GM18951 (cell line): ENCODE measurements at regions not wholly inside any gene's neighbourhood (a gene's known extent, or its start where the extent isn't known, plus 50 kb on each side); places are given as distances from the start of the nearest gene placed in this dataset.

ENCODE experiments used
- POLR2A ChIP-seq: IDR thresholded peaks from 4 replicates; pipeline ENCODE4 v1.6.1; 2011; ENCODE audit warnings: mild to moderate bottlenecking; ENCODE audit not compliant: insufficient read length, insufficient read depth; ENCODE audit errors: extremely low read depth
- in situ Hi-C: fragments of 300-500 bp; cut with MboI; formaldehyde crosslinking; loops from one replicate; pipeline ENCODE4 v1.12.0; 2022; ENCODE audit warnings: low sequenced_read_pairs, mixed read lengths, inconsistent platforms; ENCODE audit not compliant: unreplicated experiment

- in situ Hi-C loops: no loop called here
- no peak for TF ChIP-seq POLR2A
These were observed 256.3 kb upstream of the MAGI2 start for GRCh38 chr7:79709574-79710409.

GRCh38 chr7:79702116-79702515, 248.6 kb upstream of the MAGI2 start:
- in situ Hi-C loops: no loop called here
- no peak for TF ChIP-seq POLR2A

- in situ Hi-C loops: no loop called here
- TF ChIP-seq POLR2A: no peak
These were observed 238.5 kb upstream of the MAGI2 start for GRCh38 chr7:79692015-79692414.

GRCh38 chr7:79691074-79691473, 237.6 kb upstream of the MAGI2 start:
- in situ Hi-C loops: no loop called here
- no peak for TF ChIP-seq POLR2A

- TF ChIP-seq POLR2A: no peak
- in situ Hi-C loops: no loop called here
These were observed 230.9 kb upstream of the MAGI2 start for GRCh38 chr7:79684384-79684783.

GRCh38 chr7:79683916-79684315, 230.4 kb upstream of the MAGI2 start:
- TF ChIP-seq POLR2A: no peak
- in situ Hi-C loops: no loop called here

- in situ Hi-C loops: no loop called here
- no peak for TF ChIP-seq POLR2A
These were observed 229.9 kb upstream of the MAGI2 start for GRCh38 chr7:79683185-79683890.

- in situ Hi-C loops: no loop called here
- TF ChIP-seq POLR2A: no peak
These were observed 228.0 kb upstream of the MAGI2 start for GRCh38 chr7:79681454-79681853.

GRCh38 chr7:79673969-79674368, 220.5 kb upstream of the MAGI2 start:
- TF ChIP-seq POLR2A: no peak
- in situ Hi-C loops: no loop called here

- in situ Hi-C loops: no loop called here
- TF ChIP-seq POLR2A: no peak
These were observed 220.0 kb upstream of the MAGI2 start for GRCh38 chr7:79673421-79673820.

- TF ChIP-seq POLR2A: no peak
- in situ Hi-C loops: no loop called here
These were observed 214.8 kb upstream of the MAGI2 start for GRCh38 chr7:79668292-79668691.

- no peak for TF ChIP-seq POLR2A
- in situ Hi-C loops: no loop called here
These were observed 213.0 kb upstream of the MAGI2 start for GRCh38 chr7:79666472-79666871.

- in situ Hi-C loops: no loop called here
- TF ChIP-seq POLR2A: no peak
These were observed 211.6 kb upstream of the MAGI2 start for GRCh38 chr7:79664884-79665676.
